ENCODE measurements at regions not wholly inside any gene's neighbourhood (a gene's known extent, or its start where the extent isn't known, plus 50 kb on each side); places are given as distances from the start of the nearest gene placed in this dataset.

DNA sequence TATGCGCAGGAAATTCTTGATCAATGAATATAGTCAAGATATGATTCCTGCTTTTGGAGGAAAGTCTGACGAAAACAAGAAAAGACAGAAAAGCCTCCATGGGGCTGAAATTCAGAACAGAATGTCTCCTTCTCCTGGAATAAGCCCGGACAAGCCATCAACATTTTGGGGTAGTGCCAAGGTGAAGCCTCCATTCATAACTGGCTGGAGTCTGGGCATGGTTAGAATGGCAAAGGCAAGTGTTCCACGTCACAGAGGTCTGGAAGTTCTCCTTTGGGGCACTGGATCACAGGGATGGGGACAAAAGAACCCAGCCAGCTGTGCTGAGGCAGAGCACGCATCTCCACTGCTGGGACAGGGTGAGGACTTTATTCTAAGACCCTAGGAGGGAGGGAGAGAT, 505.7 kb downstream of the CMPK2 start:
- no peak for DNase-seq

DNA sequence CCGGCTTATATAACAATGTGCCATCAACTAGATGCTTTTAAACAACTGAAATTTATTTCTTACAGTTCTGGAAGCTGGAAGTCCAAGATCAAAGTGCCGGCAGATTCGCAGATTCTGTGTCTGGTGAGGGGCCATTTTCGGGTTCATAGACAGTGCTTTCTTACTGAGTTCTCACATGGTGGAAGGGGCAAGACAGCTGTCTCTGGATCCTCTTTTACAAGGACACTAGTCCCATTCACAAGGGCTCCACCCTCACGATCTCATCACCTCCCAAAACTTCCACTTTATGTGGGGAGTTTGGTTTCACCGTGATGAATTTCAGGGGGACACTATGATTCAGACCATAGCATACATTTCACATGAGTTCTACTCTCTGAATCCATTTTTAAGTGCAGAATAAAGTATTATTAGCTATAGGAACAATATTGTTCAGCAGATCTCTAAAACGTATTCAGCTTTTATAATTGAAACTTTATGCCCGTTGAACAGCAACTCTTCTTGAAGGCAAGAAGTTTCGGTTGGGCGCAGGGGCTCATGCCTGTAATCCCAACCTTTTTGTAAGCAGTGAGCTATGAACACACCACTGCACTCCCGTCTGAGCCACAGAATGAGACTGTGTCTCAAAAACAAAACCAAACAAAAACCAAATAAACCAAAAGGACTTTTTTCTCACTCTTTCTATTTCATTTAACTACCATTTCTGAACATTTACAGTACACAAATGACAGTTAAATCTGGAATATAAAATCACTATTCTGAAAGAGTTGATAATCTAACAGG, 502.8 kb downstream of the CMPK2 start:
- no peak for DNase-seq

DNA sequence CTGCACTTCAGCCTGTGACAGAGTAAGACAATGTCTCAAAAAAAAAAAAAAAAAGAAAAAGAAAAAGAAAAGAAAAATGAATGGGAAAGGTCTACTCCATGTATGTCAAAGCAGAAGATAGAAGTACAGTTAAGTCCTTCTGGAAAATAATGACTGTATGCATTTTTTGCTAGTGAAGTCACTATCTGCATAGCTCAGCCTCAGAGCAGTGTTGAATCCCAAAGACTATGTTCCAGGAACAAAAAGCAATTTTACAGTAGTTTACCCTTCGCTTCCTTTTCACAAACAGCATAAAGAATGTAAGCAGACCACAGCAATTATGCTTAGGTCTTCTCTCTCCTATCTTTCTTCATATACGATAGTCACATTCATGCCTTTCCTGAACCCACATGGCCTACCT, 497.4 kb downstream of the CMPK2 start:
- no peak for DNase-seq

DNA sequence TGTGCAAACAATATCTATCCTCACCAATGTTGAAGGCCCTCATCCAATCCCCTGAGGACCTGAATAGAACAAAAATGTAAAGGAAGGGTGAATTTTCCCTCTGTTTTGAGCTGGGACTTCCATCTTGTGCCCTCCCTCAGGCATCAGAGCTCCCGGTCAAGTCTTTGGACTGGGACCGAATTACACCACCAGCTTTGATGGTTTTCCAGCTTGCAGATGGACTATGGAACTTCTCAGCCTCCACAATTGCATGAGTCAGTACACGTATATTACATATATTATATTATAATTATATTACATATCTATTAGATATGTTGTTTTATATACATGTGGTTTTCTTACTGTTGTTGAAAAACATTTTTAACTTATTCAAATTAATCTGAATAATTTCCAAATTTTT, 496.4 kb downstream of the CMPK2 start:
- no peak for DNase-seq

DNA sequence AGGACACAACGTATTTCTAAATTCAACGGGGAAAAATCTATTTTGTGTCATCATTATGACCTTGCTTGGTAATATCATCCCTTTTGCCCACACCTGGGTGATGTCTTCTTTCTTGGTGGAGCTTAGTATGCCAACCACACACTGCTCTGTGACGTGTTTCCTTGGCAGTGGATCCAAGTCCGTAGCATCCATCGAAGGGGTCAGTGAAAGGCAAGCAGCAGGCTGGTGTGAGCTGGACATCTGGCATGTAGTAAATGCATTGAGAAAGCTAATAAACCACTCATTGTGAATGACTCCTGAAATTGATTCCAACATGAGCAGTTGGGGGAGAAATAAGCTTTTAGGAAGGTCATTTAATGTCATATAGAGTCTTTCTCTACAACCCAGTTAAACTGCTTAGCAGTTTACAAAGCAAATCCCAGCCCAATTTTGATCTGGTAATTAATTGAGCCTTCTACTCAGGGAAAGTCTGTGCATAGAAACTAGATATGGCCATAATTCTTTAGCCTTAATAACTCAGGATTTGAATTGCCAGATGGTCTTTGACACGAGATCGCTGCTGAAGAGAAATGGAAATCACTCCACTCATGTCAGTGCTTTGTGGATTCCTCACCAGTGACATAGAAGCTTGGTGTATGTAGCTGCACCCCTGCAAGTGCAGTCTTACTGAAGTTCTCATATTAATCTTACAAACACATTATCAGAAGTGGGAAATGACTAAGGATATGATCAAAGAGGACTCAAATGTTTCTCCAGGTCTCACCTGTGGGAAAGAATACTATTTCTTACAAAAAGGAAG, 494.8 kb downstream of the CMPK2 start:
- DNase-seq: no peak

DNA sequence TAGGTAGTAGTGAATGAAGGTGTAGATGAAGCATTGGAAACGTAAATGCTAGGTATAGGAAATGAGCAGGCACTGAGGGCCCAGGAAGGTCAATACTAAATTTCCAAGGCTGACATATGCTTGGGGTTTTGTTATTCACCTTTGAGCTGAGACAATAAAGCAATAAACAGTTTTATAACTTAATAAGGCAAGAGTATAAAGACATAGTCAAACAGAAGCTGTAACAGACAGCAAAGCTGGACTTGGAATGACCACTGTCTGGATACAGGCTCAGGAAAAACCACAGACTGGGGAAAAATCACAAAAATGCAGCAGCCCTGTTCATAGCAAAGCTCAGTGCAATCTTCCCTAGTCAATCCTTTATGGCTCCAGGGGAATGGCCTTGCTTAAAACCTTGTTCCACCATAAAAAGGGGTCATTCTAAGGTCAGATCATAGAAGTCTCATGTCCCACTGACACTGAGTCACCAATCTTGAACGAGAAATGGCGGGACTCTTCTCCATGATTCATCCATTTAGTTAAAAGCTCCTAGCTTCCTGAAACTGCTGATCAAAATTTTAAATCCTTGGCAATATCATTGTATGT, 493.3 kb downstream of the CMPK2 start:
- DNase-seq: no peak

DNA sequence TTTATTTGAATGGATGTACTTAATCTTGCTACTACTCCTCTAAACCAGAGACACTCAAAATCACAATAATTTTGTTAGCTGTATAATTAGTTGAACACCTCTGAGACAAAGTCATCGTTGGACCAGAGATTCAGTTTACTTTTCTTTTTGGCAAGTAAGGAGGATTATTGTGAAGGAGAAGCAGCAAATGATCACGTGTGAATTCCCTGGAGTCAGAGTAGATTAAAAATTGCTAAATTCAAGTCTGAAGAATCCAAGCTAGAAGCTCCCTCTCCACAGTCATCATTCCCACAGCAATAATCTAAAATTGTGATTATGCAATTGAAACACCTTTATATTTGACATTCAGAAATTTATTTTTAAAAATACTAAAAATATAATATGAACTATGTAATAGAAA, 484.4 kb downstream of the CMPK2 start:
- DNase-seq: no peak

DNA sequence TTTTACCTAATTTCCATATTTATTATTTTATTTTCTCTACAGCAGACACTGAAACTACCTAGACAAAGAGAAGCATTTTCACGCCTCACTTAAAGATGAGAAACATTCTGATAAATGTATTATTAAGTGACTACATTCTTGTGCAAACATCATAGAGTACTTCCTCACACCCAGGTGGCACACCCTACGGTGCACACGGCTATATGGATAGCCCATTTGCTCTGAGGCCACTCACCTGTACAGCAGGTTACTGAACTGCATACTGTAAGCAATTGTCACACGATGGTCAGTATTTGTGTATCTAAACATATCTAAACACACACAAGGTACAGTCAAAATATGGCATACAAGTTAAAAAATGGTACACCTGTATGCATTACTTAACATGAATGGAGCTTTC, 481.4 kb downstream of the CMPK2 start:
- DNase-seq: no peak

DNA sequence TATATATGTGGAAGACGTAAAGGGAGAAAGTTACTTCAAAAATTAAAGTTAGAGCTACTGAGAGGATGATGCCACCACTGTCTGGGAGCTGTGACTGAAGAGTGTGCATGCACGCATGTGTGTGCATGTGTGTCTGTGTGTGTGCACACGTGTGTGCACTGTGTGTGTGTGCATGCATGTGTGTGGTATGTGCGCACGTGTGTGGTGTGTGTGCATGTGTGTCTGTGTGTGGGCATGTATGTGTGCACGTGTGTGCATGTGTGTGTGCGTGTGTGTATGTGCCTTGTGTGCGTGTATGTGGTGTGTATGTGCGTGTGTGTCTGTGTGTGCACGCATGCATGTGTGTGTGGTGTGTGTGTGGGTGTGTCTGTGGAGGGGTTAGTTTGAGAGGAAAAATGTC, 473.4 kb downstream of the CMPK2 start:
- DNase-seq: no peak

DNA sequence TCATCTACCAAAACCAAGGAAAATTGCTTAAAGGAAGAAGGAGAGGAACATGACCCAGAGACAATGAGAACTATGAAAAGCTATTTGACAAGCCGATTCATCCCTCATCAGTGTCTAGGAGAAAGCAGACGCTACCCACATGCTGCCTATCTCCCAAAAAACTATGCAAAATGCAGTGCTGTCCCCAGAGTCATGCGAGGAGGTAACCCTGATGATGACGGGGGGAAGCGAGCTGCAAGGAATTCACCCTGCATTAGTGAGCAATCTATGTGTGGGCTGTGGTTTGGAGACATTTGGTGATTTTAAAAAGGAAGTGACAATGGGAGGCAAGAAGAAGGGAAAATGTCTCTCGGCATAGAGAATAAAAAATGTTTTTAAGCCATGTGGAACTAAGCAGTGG, 472.7 kb downstream of the CMPK2 start:
- no peak for DNase-seq

DNA sequence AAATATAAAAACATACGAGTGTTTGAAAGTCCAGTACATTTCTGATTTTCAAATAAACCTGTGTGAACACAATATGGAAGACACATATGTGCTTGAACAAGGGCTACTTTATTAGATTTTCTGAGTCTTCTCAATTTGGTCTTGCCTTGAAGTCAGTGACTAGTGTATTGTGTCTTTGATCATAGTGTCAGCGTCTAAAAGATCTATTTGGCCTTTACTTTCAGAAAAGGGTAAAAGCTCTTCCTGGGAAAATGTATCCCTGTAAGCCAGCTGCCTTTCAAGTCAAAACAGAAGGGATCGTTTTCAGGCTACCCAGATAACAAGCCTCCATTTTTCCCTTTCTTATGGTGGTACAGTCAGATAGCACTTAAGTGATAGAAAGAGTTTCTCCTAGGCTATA, 471.9 kb downstream of the CMPK2 start:
- no peak for DNase-seq

DNA sequence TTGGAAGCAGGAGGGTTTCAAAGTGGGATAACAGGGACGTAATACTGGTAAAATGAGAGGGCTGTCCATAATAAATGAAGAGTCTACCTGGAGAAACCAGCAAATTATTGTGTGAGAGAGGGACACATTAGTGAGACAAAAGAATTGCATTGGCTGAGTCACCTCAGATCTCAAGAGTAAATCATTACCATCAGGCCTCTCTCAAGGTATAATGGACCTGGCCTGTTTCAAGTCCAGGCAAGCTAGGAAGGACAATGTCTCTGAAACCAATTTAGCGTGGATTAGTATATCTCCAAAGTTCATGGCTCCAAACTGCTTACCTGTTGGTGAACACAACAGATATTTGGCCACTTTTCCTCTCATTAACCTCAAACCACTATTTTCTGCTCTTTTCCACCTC, 471.4 kb downstream of the CMPK2 start:
- DNase-seq: no peak

DNA sequence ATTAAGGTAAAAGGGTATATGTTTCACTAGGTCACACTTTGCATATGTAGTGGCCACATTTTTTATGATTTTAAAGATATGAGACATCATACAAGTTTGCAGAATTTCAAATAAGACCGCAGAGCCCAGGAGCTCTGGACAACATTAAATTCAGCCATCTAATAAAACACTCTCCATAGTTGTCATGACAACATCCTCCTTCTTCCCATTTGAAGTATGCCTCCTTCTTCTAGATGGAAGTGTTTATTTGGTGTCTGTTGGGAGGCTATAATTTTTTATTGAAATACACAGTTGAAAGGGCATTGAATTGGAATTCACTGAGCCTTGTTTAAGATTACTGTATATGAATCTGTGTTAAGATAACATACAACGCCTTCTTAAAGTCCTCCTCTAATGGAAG, 467.3 kb downstream of the CMPK2 start:
- no peak for DNase-seq

DNA sequence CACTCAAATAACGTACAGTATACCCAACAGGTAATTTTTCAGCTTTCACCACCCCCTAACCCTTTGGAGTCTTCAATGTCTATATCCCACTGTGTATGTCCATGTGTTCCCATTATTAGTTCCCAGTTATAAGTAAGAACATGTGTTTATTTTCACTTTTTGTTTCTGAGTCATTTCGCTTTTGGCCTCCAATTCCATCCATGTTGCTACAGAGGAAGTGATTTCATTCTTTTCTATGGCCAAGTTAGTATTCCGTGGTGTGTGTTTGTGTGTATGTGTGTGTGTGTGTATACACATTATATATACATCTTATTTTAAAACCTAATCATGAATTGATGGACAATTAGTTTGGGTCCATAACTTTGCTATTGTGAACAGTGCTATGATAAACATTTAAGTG, 464.4 kb downstream of the CMPK2 start:
- no peak for DNase-seq

DNA sequence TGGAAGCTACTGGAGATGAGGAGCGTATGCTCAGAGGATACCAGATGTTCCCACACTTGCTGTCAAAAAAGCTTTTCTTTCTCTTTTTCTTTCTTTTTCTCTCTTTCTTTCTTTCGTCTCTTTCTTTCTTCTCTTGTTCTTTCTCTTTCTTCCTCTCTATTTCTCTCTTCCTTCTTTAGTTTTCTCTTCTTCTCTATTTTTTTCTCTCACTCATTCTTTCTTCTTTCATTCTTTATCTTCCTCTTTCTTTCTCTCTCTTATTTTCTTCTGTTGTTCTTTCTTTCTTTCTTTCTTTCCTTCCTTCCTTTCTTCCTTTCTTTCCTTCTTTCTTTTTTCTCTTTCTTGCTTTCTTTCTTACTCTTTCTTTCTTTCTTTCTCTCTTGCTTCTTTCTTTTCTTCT, 457.6 kb downstream of the CMPK2 start:
- DNase-seq: no peak

DNA sequence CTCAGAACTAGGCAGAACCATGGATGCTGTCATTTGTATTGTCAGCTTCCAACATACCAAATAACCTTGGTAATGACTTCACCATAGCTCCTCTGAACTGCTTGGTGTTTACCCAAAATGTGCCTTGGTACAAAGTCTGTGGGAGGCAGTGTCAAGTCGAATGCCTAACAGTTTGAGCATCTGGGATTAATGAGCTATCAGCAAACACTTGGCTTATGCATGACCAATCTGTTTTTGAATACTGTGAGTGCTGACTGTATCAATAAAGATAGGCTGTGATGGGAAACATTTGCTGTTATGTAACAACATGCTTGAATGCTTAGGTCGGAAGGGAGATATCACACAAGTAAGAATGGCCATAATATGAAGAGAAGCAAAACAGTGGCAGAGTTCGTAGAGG, 455.4 kb downstream of the CMPK2 start:
- no peak for DNase-seq

DNA sequence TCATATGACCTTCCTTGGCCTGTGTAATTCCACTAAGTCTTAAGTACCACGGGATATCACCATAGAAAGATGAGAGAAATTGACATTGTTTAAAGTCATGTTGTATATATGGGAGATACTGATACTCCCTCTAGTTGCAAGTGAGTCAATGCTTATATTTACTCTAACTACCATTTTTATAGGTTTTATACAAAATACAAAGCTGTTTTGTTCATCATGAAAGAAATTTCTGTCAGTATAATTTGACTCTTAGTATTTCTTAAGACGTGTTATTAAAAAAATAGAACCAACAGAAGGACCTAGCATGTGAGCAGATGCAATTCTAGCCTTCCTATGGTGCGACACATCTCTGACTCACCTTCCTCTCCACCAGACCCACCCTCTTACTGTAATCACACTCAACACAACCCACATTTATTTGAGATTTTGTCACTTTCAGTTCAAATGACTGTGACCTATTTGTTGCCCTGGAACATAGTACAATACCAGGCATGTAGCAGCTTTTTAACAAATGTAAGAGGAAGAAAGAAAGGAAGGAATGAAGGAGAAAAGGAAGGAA, 453.1 kb downstream of the CMPK2 start:
- no peak for DNase-seq

DNA sequence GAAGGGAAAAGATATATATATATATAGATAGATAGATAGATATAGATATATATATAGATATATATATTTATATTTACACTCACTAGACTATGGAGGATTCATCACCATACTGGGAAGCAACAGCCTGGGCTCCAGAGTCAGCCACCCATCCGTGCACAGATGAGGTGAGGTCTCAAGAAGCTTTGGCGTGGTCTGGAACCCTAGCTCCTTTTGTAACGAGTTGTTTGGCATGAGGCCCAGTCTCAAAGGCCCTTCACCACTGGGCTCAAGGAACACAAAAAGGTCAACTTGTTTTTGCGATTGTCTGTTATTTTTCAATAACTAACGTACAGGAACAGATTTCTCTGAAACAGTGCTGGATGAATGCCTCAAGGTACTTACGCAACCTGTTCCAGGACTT, 448.7 kb downstream of the CMPK2 start:
- no peak for DNase-seq

DNA sequence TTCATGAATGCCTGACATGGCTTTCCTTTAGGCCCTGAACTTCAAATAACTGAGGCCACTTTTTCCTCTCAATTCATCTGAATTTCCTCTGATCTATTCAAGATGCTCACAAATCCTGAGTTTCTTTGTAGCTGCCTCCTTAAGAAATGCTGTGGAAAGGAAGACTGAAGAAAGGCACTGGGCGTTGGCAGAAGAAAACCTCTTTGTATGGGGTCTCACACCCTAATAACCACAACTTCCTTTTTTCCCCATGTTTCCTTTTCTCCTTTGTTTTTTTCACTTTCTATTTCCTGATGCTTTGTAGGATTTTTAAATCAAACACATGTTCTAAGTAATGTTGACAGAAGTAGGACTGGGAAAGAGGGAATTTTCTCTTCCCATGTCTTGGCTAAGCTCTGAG, 447.4 kb downstream of the CMPK2 start:
- DNase-seq: no peak

DNA sequence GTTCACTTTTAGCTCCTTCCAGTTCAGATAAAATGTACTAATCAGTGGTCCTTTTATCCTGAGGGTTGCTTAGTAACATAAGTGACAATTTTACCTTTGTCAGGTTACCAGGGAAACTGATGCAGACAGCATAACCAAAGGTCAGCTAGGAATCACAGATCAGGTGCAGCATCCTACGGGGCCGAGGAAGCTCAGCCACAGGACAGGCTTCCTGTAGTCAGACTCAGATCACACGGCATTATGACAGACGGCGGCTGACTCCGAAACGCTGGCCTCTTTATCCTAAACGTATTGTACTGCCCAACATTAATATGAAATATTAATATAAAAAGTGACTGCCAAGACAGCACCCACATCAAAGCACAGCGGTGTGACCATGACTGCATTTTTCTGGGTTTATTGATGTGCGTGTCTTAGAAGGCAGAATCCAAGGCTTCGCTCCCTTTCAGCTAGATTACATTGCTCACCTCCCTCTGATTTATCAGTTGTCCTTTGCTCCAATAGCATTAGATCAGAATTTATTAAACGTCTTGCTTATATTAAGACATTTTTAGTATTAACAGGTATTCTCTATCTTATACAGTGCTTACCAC, 444.5 kb downstream of the CMPK2 start:
- DNase-seq: no peak

DNA sequence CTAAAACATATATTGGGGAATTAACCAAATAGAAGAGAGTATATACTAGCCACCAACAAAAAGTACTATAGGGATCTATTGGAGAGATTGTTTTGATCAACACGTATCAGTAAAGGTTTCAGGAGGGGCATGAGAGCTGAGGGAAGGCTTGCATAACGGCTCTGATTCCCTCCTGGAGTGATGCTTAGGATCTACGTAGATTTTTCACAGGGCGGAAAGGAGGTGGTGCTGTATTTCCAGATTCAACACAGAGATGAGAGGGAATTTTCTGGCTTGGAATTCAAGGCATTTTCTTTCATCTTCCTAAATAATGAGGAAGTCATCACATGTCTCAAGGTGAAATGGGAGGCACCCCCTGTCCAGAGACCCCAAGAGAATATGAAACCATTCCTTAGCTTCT, 443.8 kb downstream of the CMPK2 start:
- DNase-seq: no peak

DNA sequence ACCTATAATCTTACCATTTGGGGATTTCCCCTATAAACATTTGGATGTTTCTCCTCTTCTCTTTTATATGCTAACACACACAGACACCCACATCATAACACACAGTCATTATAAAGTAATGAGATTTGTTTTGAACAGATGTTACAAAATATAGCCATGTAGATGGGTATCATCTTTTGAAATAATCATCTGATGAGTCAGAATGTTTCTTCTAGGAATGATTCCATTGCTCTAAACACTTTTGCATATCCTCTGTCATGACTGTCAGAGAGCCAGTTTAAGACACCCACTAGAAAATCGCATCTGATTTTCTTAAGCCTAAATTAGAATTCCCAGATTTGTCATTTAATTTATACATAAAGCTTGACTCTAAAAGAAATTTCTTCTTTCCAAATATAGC, 442.6 kb downstream of the CMPK2 start:
- no peak for DNase-seq

DNA sequence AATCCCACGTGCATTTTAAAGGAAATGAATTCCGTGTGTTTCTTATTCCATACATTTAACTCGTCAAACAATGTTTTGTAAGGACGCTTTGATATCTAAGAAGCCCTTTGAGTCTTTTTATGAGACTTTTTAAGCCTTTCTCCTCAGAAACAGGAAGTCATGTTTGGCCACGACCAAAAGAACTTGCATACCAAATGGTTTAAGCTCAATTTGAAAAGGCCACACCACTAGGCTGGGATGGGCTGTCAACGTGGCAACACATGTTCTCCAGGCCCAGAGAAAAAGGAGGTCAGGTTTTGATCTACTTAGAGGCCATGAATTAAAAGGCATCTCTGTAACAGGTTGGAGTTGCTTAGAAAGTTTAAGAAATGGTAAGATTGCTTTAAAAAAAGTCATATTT, 441.8 kb downstream of the CMPK2 start:
- no peak for DNase-seq

DNA sequence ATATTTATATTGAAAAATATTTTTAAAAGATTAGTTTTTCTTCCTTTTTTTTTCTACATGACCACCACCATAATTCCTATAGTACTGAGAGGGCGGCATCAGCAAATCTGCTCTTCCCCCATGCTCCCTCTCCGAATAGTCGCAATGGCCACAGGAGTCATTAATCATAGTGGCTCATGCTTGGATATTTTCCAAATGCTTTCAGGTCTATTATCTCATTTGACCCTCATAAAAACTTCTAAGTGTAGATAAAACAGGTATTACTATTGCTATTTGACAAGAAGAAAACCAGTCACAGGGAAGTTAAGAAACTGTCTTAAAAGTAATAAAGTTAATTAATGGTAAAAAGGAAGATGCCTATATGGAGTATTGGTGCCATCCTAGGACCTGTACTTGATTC, 440.7 kb downstream of the CMPK2 start:
- DNase-seq: no peak
